NCI-H69 (cell line): ENCODE measurements at regions not wholly inside any gene's neighbourhood (a gene's known extent, or its start where the extent isn't known, plus 50 kb on each side); places are given as distances from the start of the nearest gene placed in this dataset.

Experiments used
- DNase-seq: peaks from one replicate; lab custom pipeline; 2025; lab: John Stamatoyannopoulos, UW

DNA sequence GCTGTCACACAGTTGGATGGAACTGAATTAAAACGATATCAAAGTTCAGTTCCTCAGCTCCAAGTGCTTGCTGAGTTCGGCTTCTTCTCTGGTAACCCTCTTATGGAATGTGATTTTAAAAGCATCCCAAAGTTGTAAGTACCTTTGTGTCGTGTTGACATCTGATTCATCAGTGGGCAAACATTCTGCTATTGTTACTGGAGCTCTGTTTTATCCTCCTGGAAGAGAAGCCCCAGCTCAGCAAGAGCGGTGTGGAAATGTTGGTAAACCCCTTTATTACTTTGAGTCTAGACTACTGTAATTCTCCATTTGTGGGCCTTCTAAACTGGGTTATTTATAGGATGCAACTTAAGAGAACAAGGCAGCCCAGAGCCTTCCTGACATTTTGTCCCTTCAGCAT lies 699.3 kb upstream of the WWC1 start:
- no peak for DNase-seq

DNA sequence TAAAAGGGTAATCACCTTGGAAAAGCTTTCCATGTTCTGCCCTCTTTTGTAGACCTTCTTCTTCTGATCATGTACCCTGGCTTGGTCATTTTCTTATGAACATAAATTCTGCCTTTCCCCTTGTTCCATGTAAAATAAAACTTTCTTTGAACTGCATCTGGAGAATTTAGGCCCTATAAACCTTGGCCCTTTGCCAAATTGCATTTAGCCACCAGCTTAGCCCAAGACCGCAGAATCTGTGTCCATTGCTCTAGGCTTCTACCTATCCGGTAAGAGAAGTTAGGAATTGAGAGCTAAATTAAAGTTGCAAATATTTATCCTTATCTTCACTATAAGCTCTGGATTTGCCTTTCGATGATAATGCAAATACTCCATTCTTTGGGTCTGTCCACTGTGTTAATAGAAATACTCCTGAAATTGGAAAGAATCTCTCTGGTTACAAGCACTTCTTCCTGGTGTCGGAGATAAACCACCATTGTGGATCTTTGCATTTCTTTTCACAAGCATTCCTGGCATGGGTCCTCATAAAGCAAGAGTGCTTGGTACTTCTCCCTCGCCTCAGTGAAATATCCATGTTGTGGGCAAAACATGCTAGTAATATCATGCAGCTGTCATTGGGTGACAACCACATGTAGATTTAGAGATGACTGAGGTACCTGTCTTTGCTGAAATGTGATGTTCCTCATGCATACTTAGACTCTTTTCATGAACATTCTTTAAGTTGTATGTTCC lies 698.0 kb upstream of the WWC1 start:
- no peak for DNase-seq

DNA sequence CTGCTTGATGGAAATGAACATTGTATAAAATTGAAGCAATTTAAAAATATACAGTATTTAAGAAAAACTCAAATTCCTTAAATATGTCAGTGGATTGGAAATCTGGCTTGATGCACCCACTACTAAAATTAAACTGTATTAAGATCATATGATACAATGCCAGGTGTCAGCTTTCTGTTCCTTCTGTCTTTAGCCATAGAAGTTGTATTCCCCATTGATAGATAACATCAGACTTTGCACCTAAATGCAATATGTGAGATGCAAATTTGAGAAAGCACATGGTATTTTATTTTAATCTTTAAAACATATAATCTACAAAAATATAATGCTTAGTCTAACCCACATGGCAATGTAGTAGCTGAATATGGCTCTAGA lies 697.4 kb upstream of the WWC1 start:
- no peak for DNase-seq

DNA sequence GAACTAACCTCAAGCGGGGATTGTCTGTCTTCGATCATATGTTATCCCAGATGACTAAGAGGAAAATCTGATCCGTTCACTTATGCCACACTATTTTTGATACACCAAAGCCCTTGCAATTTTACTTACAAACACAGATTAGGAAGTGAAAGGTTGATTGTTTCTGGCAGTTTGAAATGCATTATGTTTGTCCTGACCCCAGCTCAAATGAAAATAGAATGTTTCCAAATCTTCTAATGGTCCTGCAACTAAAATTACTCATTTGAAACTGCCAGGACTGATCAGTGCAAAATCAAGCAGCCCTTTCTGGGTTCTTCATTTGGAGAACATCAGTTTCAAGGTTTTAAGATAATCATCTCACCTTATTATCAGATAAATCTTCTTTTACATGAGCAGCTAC lies 696.7 kb upstream of the WWC1 start:
- DNase-seq: no peak

DNA sequence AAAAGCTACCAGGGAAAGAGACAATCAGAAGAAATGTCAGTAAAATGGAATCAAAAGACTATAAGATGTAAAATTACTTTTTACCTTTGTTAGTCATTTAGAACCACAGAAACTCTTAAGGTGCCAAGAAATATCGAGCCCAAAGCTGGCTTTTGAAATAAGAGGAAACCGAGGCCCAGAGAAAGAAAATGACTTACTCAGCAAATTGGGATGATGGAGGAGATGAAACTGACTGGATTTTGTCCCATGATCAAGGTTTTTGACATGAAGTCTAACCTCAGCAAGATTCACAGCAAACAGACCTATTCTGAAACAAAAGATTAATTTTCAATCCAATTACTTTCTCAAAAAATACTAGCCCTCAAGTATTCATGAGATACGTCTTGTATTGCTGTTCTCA lies 696.2 kb upstream of the WWC1 start:
- DNase-seq: no peak

DNA sequence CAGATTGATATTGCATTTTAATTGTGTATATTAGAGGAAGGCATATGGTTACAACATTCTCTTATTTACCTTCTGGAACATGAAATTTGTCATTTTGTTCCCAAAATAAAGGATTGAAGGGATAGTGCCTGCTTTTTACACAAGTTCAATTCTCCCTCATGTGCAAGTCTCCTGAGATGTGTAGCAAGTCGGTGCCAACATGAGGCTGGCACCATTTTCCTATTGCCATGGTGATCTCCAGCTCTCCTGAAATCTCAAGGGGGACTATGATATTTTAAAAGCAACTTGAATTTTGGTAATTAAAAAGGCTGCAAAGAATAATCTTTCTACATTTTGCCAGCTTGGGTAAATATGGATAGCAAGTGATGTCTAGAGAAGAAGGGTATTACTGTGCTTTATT lies 693.3 kb upstream of the WWC1 start:
- no peak for DNase-seq

DNA sequence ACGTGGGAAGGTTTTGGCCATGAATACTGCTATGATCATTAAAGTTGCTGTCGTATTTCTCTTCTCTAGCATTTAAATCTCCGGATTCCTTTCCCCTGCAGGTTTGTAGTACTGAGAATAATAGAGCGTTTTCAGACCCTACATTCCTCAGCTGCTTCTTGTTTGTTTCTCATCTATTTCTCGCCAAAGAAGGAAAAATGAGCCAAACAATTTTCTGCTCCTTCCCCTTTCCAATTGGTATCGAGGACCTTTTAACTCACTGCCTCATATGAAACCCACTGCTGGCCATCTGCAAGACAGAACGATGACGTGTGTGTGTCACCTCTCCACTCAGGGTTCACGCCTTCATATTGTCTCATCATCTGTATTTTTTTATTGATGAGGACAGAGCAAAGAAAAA lies 689.4 kb upstream of the WWC1 start:
- DNase-seq: no peak

DNA sequence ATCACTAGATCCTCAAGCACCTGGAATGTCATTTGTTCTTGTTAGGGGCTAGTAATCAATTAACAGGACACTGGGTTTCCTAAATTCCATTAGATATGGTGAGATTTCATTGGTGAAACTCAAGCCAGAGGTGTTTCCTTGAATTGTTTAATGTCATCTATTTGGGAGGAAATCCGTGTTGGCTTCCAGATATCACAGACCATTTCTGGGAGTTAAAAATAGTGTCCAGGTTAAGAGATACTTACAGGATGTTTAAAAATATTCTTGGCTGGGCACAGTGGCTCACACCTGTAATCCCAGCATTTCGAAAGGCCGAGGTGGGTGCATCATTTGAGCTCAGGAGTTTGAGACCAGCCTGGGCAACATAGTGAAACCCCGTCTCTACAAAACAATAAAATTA lies 688.3 kb upstream of the WWC1 start:
- no peak for DNase-seq

DNA sequence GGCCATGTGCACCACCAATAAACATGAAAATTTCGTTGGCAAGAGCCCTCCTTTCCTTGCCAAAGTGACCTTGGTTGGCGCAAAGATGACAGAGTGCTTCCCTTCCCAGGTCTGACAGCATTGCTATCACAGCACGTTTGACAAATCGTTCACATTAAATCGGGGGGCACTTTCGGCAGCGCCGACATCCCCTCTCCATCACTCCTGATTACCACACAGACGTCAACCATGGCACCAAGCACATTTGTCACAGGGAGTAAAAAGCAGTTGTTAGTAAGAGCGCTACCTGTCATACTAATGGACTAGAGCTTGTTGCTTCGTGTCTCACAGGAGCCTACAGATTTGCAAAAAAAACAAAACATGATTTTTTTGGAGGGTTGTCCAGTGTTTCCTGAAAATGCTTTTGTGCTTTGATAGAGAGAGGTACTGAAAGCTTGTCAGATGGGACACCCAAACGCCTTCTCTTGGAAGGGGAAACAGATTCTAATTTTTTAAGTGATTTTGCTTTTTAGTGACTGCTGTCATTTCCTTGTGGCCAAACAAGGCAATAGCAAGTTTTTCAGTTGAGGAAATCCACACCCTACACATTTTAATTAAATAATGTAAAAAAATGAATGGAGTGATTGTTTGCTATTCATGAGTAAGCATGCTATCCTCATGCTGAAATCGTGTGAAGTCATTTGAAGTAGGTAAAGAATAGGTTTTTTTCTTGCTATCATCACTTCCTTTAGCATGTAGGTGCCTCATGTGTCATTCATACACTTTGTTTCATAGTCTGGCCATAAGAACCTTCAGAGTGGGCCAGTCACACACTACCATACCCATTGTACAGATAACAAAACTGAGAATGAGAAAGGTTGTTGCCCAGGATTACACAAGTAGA lies 682.8 kb upstream of the WWC1 start:
- no peak for DNase-seq

DNA sequence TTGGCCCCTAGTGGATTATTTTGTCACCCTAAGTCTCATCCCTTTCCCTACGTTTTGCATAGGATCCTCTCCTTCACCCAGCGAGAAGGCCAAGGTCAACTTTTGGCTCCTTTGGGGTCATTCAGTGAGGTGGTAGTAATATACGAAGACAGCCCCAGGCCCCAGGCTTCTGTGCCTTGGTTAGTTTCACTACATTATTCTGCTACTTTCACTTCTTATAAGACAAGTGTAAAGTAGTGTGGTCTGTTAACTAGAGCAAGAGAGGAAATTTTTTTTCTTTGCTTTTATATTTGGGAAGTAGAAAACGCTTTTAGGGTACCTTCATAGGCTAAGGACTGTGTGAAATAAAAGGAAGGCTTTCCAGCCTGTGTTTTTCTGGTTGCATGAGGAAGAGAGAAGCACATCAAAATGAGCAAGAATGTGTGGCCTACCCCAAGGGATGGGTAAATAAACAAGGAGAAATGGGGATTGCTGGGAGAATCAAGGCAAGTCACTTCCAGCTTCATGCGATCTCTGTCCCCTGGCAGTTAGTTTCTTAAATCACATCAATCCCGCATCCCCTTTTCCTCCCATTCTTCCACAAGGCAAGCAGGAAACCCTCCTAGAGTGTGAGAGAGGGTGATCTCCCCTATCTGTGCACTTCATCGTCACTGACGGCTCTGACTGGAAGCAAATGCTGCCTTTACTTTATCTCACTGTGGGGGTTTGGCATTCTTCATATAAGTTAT lies 677.0 kb upstream of the WWC1 start:
- DNase-seq: no peak

DNA sequence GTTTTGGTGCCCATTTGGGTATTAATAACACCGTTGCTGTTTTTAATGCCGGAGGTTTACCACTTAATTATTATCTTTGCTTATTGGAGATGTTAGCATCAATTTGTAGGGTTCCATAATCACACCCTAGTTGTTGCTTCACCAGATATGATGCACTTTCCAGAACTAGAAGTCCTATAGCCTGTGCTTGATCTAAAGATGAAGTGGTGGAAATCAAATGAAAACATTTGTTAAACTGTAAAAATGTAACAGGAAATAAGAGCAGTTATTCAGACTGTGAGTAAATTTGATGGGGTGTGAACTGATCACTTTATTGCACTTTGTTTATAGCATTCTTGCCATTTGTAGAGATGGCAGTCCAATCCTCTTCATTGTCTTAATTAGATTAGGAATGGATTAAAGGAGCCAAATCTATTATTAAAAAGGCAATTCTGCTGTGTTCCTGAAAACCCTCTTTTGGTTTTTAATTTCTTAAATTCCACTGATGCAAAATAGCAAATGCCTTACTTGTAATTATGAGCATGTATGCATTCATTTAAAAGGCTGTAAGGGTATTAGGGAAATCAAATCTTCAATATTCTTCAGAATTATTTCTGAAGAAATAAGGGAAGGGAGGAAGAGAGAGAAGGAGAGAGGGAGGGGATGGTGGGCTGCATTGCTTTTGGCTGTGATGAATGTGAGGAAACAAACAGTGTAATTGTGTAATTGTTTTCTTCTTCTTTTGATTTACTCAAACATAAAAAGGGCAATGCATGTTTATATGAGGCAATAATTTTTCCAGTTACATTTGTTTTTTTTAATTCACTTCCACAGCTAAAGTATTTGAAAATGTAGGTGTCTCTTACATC lies 675.2 kb upstream of the WWC1 start:
- DNase-seq: no peak

DNA sequence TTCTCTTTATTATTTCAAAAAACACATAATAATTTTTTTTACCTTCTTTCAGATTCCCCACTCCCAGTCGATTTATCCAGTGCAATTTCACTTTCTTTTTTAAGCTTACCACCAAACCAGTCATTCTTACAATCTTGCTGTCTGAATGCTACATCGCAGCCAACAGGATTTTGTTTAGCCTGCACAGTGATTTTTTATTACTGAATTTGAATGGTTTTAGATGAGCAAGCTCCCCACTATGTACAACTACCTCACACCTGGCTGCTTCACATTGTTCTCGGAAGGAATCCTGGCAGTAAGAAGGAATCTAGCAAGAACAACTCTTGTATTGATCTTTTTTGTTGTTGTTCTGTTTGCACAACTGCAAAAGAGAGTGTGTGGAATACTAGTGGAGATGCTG lies 668.1 kb upstream of the WWC1 start:
- DNase-seq: no peak

DNA sequence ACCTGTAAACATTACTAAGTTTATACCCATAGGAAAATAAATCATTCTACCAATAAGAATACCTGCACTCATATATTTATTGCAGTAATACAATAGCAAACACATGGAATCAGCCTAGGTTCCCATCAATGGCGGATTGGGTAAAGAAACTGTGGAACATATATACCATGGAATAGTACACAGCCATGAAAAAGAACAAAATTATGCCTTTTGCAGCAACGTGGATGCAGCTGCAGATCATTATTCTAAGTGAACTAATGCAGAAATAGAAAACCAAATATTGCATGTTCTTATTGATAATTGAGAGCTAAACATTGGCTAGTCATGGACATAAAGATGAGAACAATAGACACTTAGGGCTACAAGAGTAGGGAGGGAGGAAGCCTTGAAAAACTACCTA lies 667.4 kb upstream of the WWC1 start:
- DNase-seq: no peak

DNA sequence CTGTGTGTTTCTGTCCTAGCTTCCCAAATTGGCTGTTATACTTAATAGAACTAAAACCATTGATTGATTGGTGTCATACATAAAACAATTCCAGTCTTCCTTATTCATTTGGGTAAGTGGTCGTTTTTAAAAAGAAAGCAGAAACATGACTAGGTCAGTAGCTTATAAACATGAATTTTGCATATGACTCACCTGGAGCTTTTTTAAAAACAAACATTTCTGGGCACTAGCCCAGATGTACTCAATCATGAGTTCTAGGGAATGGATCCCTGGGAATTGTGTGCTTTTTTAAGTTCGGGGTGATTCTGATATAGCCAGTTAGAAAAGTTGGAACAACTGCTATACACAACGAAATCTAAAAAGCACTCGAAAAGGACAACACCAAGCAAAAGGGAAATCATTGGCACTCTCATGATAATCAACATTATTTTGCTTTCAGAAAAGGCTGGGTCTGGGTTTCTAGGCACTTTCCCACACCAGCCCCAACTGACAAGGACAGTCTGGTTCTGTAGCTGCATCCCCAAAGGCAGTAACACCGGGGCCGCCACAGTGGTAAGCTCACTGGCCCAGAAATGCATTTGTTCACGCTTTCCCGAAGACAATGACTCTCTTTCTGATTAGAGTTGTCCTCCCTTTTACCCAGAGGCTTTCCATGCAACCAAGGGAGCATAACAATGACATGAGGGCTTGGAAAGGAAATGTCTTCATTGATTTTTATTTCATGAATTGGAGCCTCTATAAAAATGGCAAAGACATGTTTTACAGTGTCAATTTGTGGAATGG lies 664.9 kb upstream of the WWC1 start:
- DNase-seq: no peak

DNA sequence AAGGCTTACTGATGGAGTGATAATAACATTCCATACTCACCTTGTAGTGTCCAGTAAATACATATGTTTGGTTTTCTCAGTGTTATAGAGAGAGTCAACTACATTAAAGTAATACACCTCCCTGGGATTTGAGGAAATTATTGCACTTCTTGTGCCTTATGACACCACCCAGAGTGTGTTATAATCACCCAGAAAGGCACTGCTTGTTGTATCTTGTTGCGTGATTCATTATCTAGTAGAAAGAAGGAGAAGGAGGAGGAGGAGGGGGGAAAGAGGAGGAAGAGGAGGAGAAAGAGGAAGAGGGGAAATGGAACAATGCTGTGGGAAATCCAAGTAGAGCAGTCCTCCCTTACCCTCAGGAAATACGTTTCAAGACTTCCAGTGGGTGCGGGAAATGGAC lies 661.8 kb upstream of the WWC1 start:
- no peak for DNase-seq

DNA sequence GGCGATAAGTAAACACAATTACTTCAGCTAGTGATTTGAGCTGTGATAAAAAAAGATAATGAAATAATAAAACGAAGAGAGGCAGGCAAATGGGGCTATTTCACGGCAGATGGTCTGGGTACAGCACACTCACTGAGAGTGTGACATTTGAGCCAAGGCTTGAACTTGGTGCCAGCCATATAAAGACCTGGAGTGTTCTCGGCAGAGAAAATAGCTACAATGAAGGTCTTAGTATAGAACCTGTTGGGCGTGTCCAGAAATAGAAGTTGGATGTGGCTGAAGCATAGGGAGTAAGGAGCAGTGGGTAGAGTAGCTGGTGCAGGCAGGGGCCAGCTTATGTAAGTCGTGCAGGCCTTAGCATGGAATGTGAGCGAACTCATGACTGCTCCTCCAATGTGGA lies 660.3 kb upstream of the WWC1 start:
- DNase-seq: peak; percentile 5

DNA sequence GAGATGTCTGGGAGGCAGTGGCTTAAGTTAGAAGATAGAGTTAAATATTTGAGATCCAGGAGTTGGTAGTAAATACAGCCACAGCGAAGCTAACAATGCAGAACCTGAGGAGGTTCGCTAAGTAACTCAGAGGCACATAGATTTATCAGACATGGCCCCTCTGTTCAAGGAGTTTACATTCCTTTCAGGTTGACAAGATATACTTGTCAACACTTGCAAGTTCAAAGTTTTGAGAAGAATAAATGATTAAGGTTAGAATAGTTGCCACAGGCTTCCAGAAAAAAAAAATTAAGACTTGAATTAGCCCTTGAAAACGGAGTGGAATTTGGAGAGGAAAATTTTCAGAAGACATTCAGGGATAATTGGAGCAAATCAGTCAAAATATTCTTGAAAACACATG lies 658.3 kb upstream of the WWC1 start:
- DNase-seq: no peak

DNA sequence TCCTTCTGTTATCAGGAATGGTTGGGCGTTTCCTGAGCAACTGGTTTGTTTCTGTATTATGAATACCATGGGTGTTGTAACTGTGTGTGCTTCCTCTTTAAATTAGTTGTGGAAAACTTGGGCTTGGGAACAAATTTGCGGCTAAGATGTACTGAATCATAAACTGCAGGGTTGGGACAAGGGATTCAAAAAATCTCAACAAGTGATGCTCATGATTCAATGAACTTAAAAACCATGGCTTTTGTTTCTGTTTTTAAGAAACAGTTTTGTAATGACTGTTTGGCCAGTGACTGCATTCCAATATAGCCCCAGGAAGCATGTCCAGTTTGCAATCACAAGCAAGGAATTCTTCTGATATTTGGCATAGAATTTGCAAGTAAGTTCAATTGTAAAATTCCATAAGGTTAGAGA lies 657.5 kb upstream of the WWC1 start:
- DNase-seq: no peak

DNA sequence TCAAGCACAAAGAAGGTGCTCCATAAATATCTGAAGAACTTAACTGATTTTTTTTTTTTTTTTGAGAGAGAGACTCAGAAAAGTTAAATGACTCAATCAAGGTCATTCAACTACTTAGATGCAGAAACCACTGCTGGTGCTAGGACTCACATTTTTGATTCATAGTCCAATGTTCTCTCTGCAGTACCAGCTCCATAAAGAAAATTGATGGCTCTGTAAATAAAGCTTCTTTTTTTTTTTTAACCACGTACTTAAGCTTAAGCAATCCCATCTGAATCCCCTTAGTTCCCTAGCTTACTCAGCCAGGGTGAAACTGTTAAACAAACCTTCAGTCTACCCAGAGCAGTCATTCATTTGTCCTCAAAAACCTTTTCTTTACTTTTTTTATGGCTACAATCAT lies 657.0 kb upstream of the WWC1 start:
- peak; percentile 4 for DNase-seq

DNA sequence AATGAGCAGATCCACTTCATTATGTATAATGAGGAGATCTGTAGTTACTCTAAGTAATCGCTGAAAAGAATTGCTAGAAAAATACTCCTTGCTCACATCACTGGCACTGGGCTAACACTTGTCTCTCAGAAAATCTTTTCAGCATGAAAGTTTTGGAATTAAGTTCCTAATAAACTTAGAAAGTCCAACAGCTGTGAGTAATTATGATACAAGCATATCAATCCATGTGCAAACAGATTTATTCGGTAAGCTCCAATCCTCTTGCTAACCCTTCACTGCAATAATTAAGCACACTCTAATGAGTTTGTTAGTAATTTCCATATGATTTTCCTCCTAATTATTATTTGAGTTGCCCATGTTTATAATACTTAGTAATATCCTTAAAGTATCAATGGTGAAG lies 652.6 kb upstream of the WWC1 start:
- no peak for DNase-seq

DNA sequence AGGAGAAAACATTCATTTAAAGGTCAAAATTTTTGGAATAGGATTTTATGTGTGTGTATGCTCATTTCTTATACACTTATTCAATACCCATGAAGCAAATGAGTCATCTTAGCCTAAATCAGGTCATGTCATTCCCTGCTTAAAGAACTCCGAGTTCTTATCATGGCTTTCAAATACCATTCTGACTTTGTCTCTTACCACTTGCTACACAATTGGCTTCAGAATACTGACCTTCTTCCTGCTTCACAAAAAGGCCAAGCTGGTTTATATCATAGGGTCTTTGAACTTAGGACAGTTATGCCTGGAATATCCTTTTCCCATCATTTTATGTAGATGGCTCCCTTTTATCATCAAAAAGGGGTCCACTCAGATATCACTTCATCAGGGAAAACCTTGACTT lies 652.2 kb upstream of the WWC1 start:
- DNase-seq: no peak
